OCI-LY3 (cell line): ENCODE measurements at regions not wholly inside any gene's neighbourhood (a gene's known extent, or its start where the extent isn't known, plus 50 kb on each side); places are given as distances from the start of the nearest gene placed in this dataset.

Experiments
- CTCF ChIP-seq: fragments of 200-600, 300-600 bp; sonication (generic); IDR thresholded peaks from 2 replicates; pipeline ENCODE4 v1.5.1; 2014; ENCODE audit warnings: antibody characterized with exemption, low read length, low read depth
- EZH2phosphoT487 ChIP-seq: fragments of 200-600 bp; shearing (Covaris generic); IDR thresholded peaks from 2 replicates; pipeline ENCODE4 v1.6.1; 2018; ENCODE audit warnings: antibody characterized with exemption, mixed run types, low read depth

GRCh38 chr10:111656066-111656465 lies 527.5 kb downstream of the GPAM start:
- TF ChIP-seq CTCF, result no peak
- no peak for TF ChIP-seq EZH2phosphoT487
